ENCODE measurements at regions not wholly inside any gene's neighbourhood (a gene's known extent, or its start where the extent isn't known, plus 50 kb on each side); places are given as distances from the start of the nearest gene placed in this dataset.

DNA sequence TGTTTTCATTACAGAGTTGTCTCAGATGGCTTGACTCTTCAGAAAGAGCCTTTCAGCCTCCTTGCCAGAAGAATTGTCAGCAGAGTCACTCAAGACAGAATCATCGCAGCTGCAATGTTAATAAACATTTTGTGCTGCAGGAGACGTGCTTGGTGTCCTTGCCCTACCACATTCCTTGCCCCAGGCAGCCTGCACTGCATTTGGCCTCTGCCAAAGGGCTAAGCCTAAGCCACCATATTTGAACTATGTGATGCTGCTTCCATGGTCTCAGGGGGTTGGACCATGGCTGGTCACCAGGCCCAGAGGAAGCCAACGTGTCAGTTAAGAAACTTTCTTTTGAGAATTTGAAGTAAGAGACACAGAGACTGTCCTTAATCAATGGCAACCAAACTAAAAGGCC lies 145.4 kb downstream of the ACTL7B start:
- TF ChIP-seq CTCF (IDR thresholded peaks at IDR 0.05; ENCODE audit: low read depth, low read length) (no peak), EZH2phosphoT487 (IDR thresholded peaks at IDR 0.05; ENCODE audit: low read depth) (no peak)
